ENCODE measurements at regions not wholly inside any gene's neighbourhood (a gene's known extent, or its start where the extent isn't known, plus 50 kb on each side); places are given as distances from the start of the nearest gene placed in this dataset.
A peak's percentile ranks its signal among the peaks of the same experiment; 100 is the strongest.

GRCh38 chr18:32544088-32544487, 73.4 kb upstream of the GAREM1 start:
- DNase-seq (ENCODE audit: low read depth), result no peak
- H3K79me2 ChIP-seq (ENCODE audit: insufficient read depth, low read length), result no peaks in the 10 kb centered on the region
- no peaks in the 10 kb centered on the region for H3K9me3 ChIP-seq (ENCODE audit: insufficient read depth, low read depth, low read length)
- H3K9ac ChIP-seq (ENCODE audit: low read length), result no peak overlapping the region
- no peaks in the 10 kb centered on the region for H3K36me3 ChIP-seq (ENCODE audit: insufficient read depth, low read length)
- H3K4me3 ChIP-seq (ENCODE audit: insufficient read depth, low read depth, low read length), result no peak overlapping the region
- no peak overlapping the region for H3K27ac Mint-ChIP-seq (ENCODE audit: unreplicated experiment)
- H3K4me2 ChIP-seq (ENCODE audit: low read length), result no peak overlapping the region
- no peak overlapping the region for H2AFZ ChIP-seq (ENCODE audit: low read depth, low read length)
- no peak overlapping the region for H3K27ac ChIP-seq (ENCODE audit: low read depth, low read length)
- no peak for TF ChIP-seq CTCF (IDR thresholded peaks at IDR 0.05; ENCODE audit: insufficient read depth, low read depth, low read length)
- no peak for FAIRE-seq
- no peaks in the 10 kb centered on the region for H3K36me3 Mint-ChIP-seq (ENCODE audit: low read depth, unreplicated experiment)
- H3K27me3 Mint-ChIP-seq (ENCODE audit: low read depth, unreplicated experiment), result peaks cover 2% of the 10 kb centered on the region
- no peaks in the 10 kb centered on the region for H3K4me1 Mint-ChIP-seq (ENCODE audit: low read depth, unreplicated experiment)
- H3K4me1 ChIP-seq (ENCODE audit: insufficient read depth, low read length), result no peaks in the 10 kb centered on the region
- no peaks in the 10 kb centered on the region for H3K9me3 Mint-ChIP-seq (ENCODE audit: unreplicated experiment)
- H3K27me3 ChIP-seq (ENCODE audit: insufficient read depth, low read length), result no peaks in the 10 kb centered on the region
- H4K20me1 ChIP-seq (ENCODE audit: insufficient read depth, low read length), result no peaks in the 10 kb centered on the region
- no peak overlapping the region for H3K4me3 Mint-ChIP-seq (ENCODE audit: unreplicated experiment)

GRCh38 chr18:32542221-32542798, 71.6 kb upstream of the GAREM1 start:
- no peaks in the 10 kb centered on the region for H3K27me3 ChIP-seq (ENCODE audit: insufficient read depth, low read length)
- peaks cover 2% of the 10 kb centered on the region for H3K27me3 Mint-ChIP-seq (ENCODE audit: low read depth, unreplicated experiment)

GRCh38 chr18:32530947-32531651, 60.4 kb upstream of the GAREM1 start:
- TF ChIP-seq EZH2 (IDR thresholded peaks at IDR 0.05; ENCODE audit: insufficient read depth, low read length) (no peak), CTCF (IDR thresholded peaks at IDR 0.05; ENCODE audit: insufficient read depth, low read depth, low read length) (no peak)
- peak; percentile 80 for DNase-seq (ENCODE audit: low read depth)

More at GRCh38 chr18:32542221-32542798, 71.6 kb upstream of the GAREM1 start:
- FAIRE-seq (no peak), DNase-seq (ENCODE audit: low read depth) (no peak)
- H3K4me1 Mint-ChIP-seq (ENCODE audit: low read depth, unreplicated experiment), result no peaks in the 10 kb centered on the region
- H4K20me1 ChIP-seq (ENCODE audit: insufficient read depth, low read length), result no peaks in the 10 kb centered on the region
- no peak overlapping the region for H3K4me3 Mint-ChIP-seq (ENCODE audit: unreplicated experiment)
- no peak overlapping the region for H3K4me3 ChIP-seq (ENCODE audit: insufficient read depth, low read depth, low read length)
- H3K4me2 ChIP-seq (ENCODE audit: low read length), result no peak overlapping the region
- TF ChIP-seq EZH2 (IDR thresholded peaks at IDR 0.05; ENCODE audit: insufficient read depth, low read length), result no peak
- no peak overlapping the region for H3K27ac Mint-ChIP-seq (ENCODE audit: unreplicated experiment)
- no peaks in the 10 kb centered on the region for H3K9me3 ChIP-seq (ENCODE audit: insufficient read depth, low read depth, low read length)
- no peaks in the 10 kb centered on the region for H3K4me1 ChIP-seq (ENCODE audit: insufficient read depth, low read length)
- H2AFZ ChIP-seq (ENCODE audit: low read depth, low read length), result no peak overlapping the region
- no peaks in the 10 kb centered on the region for H3K36me3 Mint-ChIP-seq (ENCODE audit: low read depth, unreplicated experiment)
- no peaks in the 10 kb centered on the region for H3K79me2 ChIP-seq (ENCODE audit: insufficient read depth, low read length)
- no peak overlapping the region for H3K27ac ChIP-seq (ENCODE audit: low read depth, low read length)
- H3K36me3 ChIP-seq (ENCODE audit: insufficient read depth, low read length), result no peaks in the 10 kb centered on the region
- no peaks in the 10 kb centered on the region for H3K9me3 Mint-ChIP-seq (ENCODE audit: unreplicated experiment)
- H3K9ac ChIP-seq (ENCODE audit: low read length), result no peak overlapping the region

More at GRCh38 chr18:32530947-32531651, 60.4 kb upstream of the GAREM1 start:
- FAIRE-seq, result no peak
- no peaks in the 10 kb centered on the region for H3K4me1 Mint-ChIP-seq (ENCODE audit: low read depth, unreplicated experiment)
- no peak overlapping the region for H3K27ac Mint-ChIP-seq (ENCODE audit: unreplicated experiment)
- no peaks in the 10 kb centered on the region for H3K36me3 ChIP-seq (ENCODE audit: insufficient read depth, low read length)
- H3K4me3 Mint-ChIP-seq (ENCODE audit: unreplicated experiment), result no peak overlapping the region
- H3K27ac ChIP-seq (ENCODE audit: low read depth, low read length), result no peak overlapping the region
- no peak overlapping the region for H2AFZ ChIP-seq (ENCODE audit: low read depth, low read length)
- H3K9me3 ChIP-seq (ENCODE audit: insufficient read depth, low read depth, low read length), result no peaks in the 10 kb centered on the region
- no peak overlapping the region for H3K9ac ChIP-seq (ENCODE audit: low read length)
- H4K20me1 ChIP-seq (ENCODE audit: insufficient read depth, low read length), result no peaks in the 10 kb centered on the region
- no peaks in the 10 kb centered on the region for H3K36me3 Mint-ChIP-seq (ENCODE audit: low read depth, unreplicated experiment)
- H3K4me1 ChIP-seq (ENCODE audit: insufficient read depth, low read length), result no peaks in the 10 kb centered on the region
- no peaks in the 10 kb centered on the region for H3K27me3 ChIP-seq (ENCODE audit: insufficient read depth, low read length)
- no peak overlapping the region for H3K4me2 ChIP-seq (ENCODE audit: low read length)
- no peak overlapping the region for H3K4me3 ChIP-seq (ENCODE audit: insufficient read depth, low read depth, low read length)
- no peaks in the 10 kb centered on the region for H3K27me3 Mint-ChIP-seq (ENCODE audit: low read depth, unreplicated experiment)
- no peaks in the 10 kb centered on the region for H3K79me2 ChIP-seq (ENCODE audit: insufficient read depth, low read length)
- H3K9me3 Mint-ChIP-seq (ENCODE audit: unreplicated experiment), result peaks cover 2% of the 10 kb centered on the region

All from astrocyte (in vitro differentiated cells and primary cell).